ENCODE measurements at regions not wholly inside any gene's neighbourhood (a gene's known extent, or its start where the extent isn't known, plus 50 kb on each side); places are given as distances from the start of the nearest gene placed in this dataset.
A peak's percentile ranks its signal among the peaks of the same experiment; 100 is the strongest.

GRCh38 chr22:48548391-48548790 lies 1279.3 kb downstream of the BRD1 start:
- TF ChIP-seq, protein P1, sequence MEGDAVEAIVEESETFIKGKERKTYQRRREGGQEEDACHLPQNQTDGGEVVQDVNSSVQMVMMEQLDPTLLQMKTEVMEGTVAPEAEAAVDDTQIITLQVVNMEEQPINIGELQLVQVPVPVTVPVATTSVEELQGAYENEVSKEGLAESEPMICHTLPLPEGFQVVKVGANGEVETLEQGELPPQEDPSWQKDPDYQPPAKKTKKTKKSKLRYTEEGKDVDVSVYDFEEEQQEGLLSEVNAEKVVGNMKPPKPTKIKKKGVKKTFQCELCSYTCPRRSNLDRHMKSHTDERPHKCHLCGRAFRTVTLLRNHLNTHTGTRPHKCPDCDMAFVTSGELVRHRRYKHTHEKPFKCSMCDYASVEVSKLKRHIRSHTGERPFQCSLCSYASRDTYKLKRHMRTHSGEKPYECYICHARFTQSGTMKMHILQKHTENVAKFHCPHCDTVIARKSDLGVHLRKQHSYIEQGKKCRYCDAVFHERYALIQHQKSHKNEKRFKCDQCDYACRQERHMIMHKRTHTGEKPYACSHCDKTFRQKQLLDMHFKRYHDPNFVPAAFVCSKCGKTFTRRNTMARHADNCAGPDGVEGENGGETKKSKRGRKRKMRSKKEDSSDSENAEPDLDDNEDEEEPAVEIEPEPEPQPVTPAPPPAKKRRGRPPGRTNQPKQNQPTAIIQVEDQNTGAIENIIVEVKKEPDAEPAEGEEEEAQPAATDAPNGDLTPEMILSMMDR (conservative IDR thresholded peaks at IDR 0.05), result no peak
- Mint-ChIP-seq H3K4me3 (no peak overlapping the region), H3K9me3 (no peaks in the 10 kb centered on the region), H3K4me1 (no peaks in the 10 kb centered on the region), H3K27me3 (ENCODE audit: low read depth) (no peaks in the 10 kb centered on the region), H3K36me3 (ENCODE audit: low read depth) (no peaks in the 10 kb centered on the region), H3K27ac (ENCODE audit: unreplicated experiment) (peak overlapping the region; percentile 12)
- DNase-seq (ENCODE audit: low read depth, low spot score), result no peak

DNA sequence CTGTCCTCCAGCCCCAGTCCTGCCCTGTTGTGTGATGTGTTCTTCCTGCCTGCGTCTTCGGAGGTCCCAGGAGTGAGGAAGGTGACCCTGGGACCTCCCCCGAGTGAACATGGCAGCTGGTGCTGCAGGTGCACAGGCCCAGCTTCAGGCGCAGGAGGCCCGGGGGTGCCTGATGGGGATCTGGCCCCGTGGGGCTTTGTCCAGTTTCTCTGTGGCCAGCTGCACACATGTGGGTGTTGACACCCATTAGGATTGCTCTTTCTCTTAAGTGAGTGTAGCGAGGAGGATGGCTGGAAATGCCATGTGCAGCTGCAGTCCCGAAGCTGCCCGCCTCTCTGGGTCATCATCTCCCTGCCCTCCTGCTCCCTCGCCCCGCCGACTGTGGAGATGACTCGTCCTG lies 1279.7 kb downstream of the BRD1 start:
- Mint-ChIP-seq H3K27me3 (ENCODE audit: low read depth) (no peaks in the 10 kb centered on the region), H3K4me1 (no peaks in the 10 kb centered on the region), H3K27ac (ENCODE audit: unreplicated experiment) (peak overlapping the region; percentile 12), H3K4me3 (no peak overlapping the region), H3K9me3 (no peaks in the 10 kb centered on the region), H3K36me3 (ENCODE audit: low read depth) (no peaks in the 10 kb centered on the region)
- TF ChIP-seq, protein P1 (conservative IDR thresholded peaks at IDR 0.05), result no peak
- no peak for DNase-seq (ENCODE audit: low read depth, low spot score)

DNA sequence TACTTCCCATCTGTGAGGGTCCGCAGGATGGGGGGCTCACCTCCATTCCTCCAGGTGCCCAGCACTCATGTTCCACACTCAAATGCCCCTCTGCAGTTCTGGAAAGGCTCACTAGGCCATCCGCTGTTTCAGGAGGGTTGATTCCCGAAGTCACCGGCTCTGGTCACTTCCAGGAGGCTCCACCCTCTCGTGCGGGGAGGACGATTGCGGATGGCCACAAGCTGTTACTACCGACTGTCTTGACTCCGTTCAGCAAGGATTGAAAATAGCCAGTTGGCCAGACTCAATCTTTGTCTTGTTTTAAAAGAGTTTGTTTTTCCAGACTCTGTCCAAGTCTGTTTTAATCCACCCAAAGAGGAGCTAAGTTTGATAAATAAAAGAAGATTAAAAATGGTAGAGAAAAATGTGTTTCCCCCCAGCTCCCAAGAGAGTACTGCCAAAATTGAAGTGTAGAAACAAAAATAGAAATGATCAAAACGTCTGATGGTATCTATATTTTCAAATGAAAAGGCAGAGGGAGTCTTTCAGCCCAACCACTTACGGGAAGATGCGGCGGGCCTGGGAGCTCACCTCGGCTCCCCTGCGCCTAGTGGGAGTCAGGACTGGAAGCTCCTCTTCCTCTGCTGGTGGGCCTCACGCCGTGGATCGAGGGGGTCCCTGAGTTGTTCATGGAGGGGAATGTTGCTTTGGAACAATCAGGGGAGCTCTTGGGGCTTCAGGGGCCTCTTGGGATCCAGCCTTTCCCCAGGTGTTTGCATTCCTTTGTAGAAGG lies 1280.8 kb downstream of the BRD1 start:
- no peak overlapping the region for H3K27ac Mint-ChIP-seq (ENCODE audit: unreplicated experiment)
- TF ChIP-seq, protein P1 (conservative IDR thresholded peaks at IDR 0.05), result no peak
- H3K27me3 Mint-ChIP-seq (ENCODE audit: low read depth), result no peaks in the 10 kb centered on the region
- H3K4me3 Mint-ChIP-seq, result no peak overlapping the region
- H3K9me3 Mint-ChIP-seq, result no peaks in the 10 kb centered on the region
- no peak for DNase-seq (ENCODE audit: low read depth, low spot score)
- H3K36me3 Mint-ChIP-seq (ENCODE audit: low read depth), result no peaks in the 10 kb centered on the region
- peaks cover 5% of the 10 kb centered on the region for H3K4me1 Mint-ChIP-seq

GRCh38 chr22:48545987-48546386 lies 1281.7 kb downstream of the BRD1 start:
- no peaks in the 10 kb centered on the region for H3K9me3 Mint-ChIP-seq
- no peak for DNase-seq (ENCODE audit: low read depth, low spot score)
- TF ChIP-seq, protein P1 (conservative IDR thresholded peaks at IDR 0.05), result no peak
- H3K4me3 Mint-ChIP-seq, result no peak overlapping the region
- no peaks in the 10 kb centered on the region for H3K27me3 Mint-ChIP-seq (ENCODE audit: low read depth)
- H3K27ac Mint-ChIP-seq (ENCODE audit: unreplicated experiment), result no peak overlapping the region
- H3K36me3 Mint-ChIP-seq (ENCODE audit: low read depth), result no peaks in the 10 kb centered on the region
- peaks cover 5% of the 10 kb centered on the region for H3K4me1 Mint-ChIP-seq

DNA sequence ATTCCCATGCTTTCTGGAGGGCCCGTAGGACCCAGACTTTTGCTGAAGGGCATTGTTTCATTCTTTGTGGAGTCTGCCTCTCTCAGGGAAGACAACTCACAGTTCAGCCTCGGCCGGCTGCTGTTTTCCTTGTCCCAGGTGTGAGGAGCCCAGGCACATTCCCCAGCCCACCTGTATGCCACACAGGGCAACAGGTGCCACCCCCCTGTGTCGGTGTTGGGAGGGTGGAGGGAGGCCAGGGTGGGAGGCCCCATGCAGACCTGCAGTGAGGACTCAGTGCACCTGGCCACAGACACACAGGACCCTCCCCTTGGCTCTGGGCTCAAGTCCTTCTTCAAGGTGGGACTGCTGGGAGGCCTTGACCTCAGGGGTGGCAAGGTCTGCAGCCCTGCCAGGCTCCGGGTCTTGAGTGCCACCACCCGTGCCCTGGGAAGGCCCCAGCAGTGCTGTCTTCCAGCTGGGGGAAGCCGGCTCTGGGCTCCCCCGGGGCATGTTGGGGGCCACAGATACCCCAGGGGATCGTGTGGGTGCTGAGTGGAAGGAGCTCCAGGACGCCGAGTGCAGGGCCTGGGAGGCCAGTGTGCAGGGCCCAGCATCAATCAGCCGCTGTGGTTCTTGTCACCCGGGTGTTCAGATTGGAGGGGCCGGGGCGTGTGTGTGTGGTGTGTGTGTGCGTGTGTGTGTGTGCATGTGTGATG lies 1286.1 kb downstream of the BRD1 start:
- TF ChIP-seq, protein P1 (conservative IDR thresholded peaks at IDR 0.05), result no peak
- Mint-ChIP-seq H3K27ac (ENCODE audit: unreplicated experiment) (no peak overlapping the region), H3K36me3 (ENCODE audit: low read depth) (no peaks in the 10 kb centered on the region)

More for the DNA sequence above, 1286.1 kb downstream of the BRD1 start:
- H3K27me3 Mint-ChIP-seq (ENCODE audit: low read depth), result no peaks in the 10 kb centered on the region
- no peak for DNase-seq (ENCODE audit: low read depth, low spot score)
- H3K4me3 Mint-ChIP-seq, result no peak overlapping the region
- peaks cover 20% of the 10 kb centered on the region for H3K4me1 Mint-ChIP-seq
- H3K9me3 Mint-ChIP-seq, result no peaks in the 10 kb centered on the region

Data from neural crest cell (in vitro differentiated cells).